Neural cell (in vitro differentiated cells): ENCODE measurements at regions not wholly inside any gene's neighbourhood (a gene's known extent, or its start where the extent isn't known, plus 50 kb on each side); places are given as distances from the start of the nearest gene placed in this dataset.

Experiments
- H2AFZ ChIP-seq: fragments of 200-600, 300-800 bp; sonication (generic), shearing (Covaris generic); 2 replicates; pipeline ENCODE4 v1.6.0; 2014; ENCODE audit warnings: low read depth, mild to moderate bottlenecking, antibody characterized with exemption, low read length, moderate library complexity
- H3F3A ChIP-seq: fragments of 200-600 bp; shearing (Covaris generic); 2 replicates; pipeline ENCODE4 v1.6.1; 2016; ENCODE audit warnings: mild to moderate bottlenecking, moderate library complexity, mixed read lengths, antibody characterized with exemption, low read length; ENCODE audit not compliant: insufficient read depth, poor library complexity, severe bottlenecking
- H3K27ac ChIP-seq: fragments of 200-600, 300-800 bp; sonication (generic), shearing (Covaris generic); 2 replicates; pipeline ENCODE4 v1.5.1; 2014; ENCODE audit warnings: mild to moderate bottlenecking, low read length, moderate library complexity
- H3K27me3 ChIP-seq: fragments of 300-800, 200-600 bp; sonication (generic), shearing (Covaris generic); 2 replicates; pipeline ENCODE4 v1.6.0; 2014; ENCODE audit warnings: mild to moderate bottlenecking, low read depth, low read length, moderate library complexity; ENCODE audit not compliant: insufficient read depth
- H3K36me3 ChIP-seq: fragments of 300-800, 200-600 bp; sonication (generic), shearing (Covaris generic); 2 replicates; pipeline ENCODE4 v1.5.1; 2014; ENCODE audit warnings: mild to moderate bottlenecking, antibody characterized with exemption, low read length, moderate library complexity; ENCODE audit not compliant: insufficient read depth
- H3K4me2 ChIP-seq: fragments of 300-800, 200-600 bp; sonication (generic), shearing (Covaris generic); 2 replicates; pipeline ENCODE4 v1.6.0; 2014; ENCODE audit warnings: mild to moderate bottlenecking, low read length
- H3K4me3 ChIP-seq: fragments of 300-800, 200-600 bp; sonication (generic), shearing (Covaris generic); 2 replicates; pipeline ENCODE4 v1.5.1; 2014; ENCODE audit warnings: mild to moderate bottlenecking, low read length, moderate library complexity
- H3K79me2 ChIP-seq: fragments of 200-600 bp; shearing (Covaris generic); replicated peaks from 2 replicates; pipeline ENCODE4 v1.6.0; 2014; ENCODE audit warnings: mild to moderate bottlenecking, low read length, moderate library complexity; ENCODE audit not compliant: insufficient read depth
- H3K9ac ChIP-seq: fragments of 300-800, 200-600 bp; sonication (generic), shearing (Covaris generic); 2 replicates; pipeline ENCODE4 v1.6.1; 2016; ENCODE audit warnings: mild to moderate bottlenecking, low read length, mixed read lengths
- H3K9me2 ChIP-seq: fragments of 200-600 bp; shearing (Covaris generic); 2 replicates; pipeline ENCODE4 v1.6.1; 2016; ENCODE audit warnings: mild to moderate bottlenecking, low read length, mixed read lengths; ENCODE audit not compliant: insufficient read depth
- H3K9me3 ChIP-seq: fragments of 200-600, 300-800 bp; sonication (generic), shearing (Covaris generic); 2 replicates; pipeline ENCODE4 v1.6.1; 2016; ENCODE audit warnings: mild to moderate bottlenecking, mixed run types, low read length, moderate library complexity, mixed read lengths
- H4K20me1 ChIP-seq: fragments of 200-600 bp; shearing (Covaris generic); 2 replicates; pipeline ENCODE4 v1.6.1; 2016; ENCODE audit warnings: mild to moderate bottlenecking, mixed run types; ENCODE audit not compliant: insufficient read depth
- CTCF ChIP-seq: fragments of 450-650 bp; IDR thresholded peaks from 2 replicates; pipeline ENCODE4 v1.5.1; 2014; ENCODE audit warnings: antibody characterized with exemption, mild to moderate bottlenecking, moderate library complexity; ENCODE audit not compliant: poor library complexity, severe bottlenecking
- EP300 ChIP-seq: fragments of 450-650 bp; conservative IDR thresholded peaks from 2 replicates; pipeline ENCODE4 v1.6.1; 2014; ENCODE audit warnings: antibody characterized with exemption, mild to moderate bottlenecking, moderate library complexity; ENCODE audit not compliant: poor library complexity, severe bottlenecking
- EZH2 ChIP-seq: fragments of 200-600, 300-800 bp; shearing (Covaris generic), sonication (generic); IDR thresholded peaks from 2 replicates; pipeline ENCODE4 v1.6.1; 2014; ENCODE audit warnings: antibody characterized with exemption, low read length, borderline replicate concordance, mild to moderate bottlenecking; ENCODE audit not compliant: insufficient read depth, poor library complexity, severe bottlenecking
- MXI1 ChIP-seq: fragments of 450-650 bp; conservative IDR thresholded peaks from 2 replicates; pipeline ENCODE4 v1.6.1; 2014; ENCODE audit warnings: antibody characterized with exemption, mild to moderate bottlenecking; ENCODE audit not compliant: poor library complexity, severe bottlenecking
- POLR2AphosphoS5 ChIP-seq: IDR thresholded peaks from 2 replicates; pipeline ENCODE4 v1.6.1; 2012
- RAD21 ChIP-seq: fragments of 450-650 bp; conservative IDR thresholded peaks from 2 replicates; pipeline ENCODE4 v1.6.1; 2014; ENCODE audit warnings: antibody characterized with exemption, mild to moderate bottlenecking, moderate library complexity
- REST ChIP-seq: IDR thresholded peaks from 2 replicates; pipeline ENCODE4 v1.6.1; 2012; ENCODE audit warnings: borderline replicate concordance
- SMC3 ChIP-seq: fragments of 450-650 bp; conservative IDR thresholded peaks from 2 replicates; pipeline ENCODE4 v1.6.1; 2014; ENCODE audit warnings: antibody characterized with exemption, mild to moderate bottlenecking, moderate library complexity; ENCODE audit not compliant: poor library complexity
- TAF1 ChIP-seq: IDR thresholded peaks from 2 replicates; pipeline ENCODE4 v1.6.1; 2012; ENCODE audit warnings: low read depth

GRCh38 chr6:79413562-79414002, 123.6 kb downstream of the LCA5 start:
- no peaks in the 10 kb centered on the region for H3K36me3 ChIP-seq
- H3K27ac ChIP-seq, result no peak overlapping the region
- H3K9me3 ChIP-seq, result no peaks in the 10 kb centered on the region
- H3K9me2 ChIP-seq, result no peaks in the 10 kb centered on the region
- no peak for TF ChIP-seq EZH2
- no peak for TF ChIP-seq EP300
- TF ChIP-seq POLR2AphosphoS5, result no peak
- no peak for TF ChIP-seq REST
- TF ChIP-seq TAF1, result no peak
- no peak for TF ChIP-seq MXI1
- no peak for TF ChIP-seq SMC3
- TF ChIP-seq CTCF, result no peak
- H3K4me2 ChIP-seq, result no peak overlapping the region
- H3K4me3 ChIP-seq, result no peak overlapping the region
- H3K27me3 ChIP-seq, result no peaks in the 10 kb centered on the region
- H3K9ac ChIP-seq, result no peak overlapping the region
- no peaks in the 10 kb centered on the region for H4K20me1 ChIP-seq
- no peaks in the 10 kb centered on the region for H3F3A ChIP-seq
- no peaks in the 10 kb centered on the region for H3K79me2 ChIP-seq
- H2AFZ ChIP-seq, result no peak overlapping the region

GRCh38 chr6:79410806-79411205, 126.4 kb downstream of the LCA5 start:
- Histone ChIP-seq H2AFZ (no peak overlapping the region), H3K9ac (no peak overlapping the region), H3K79me2 (no peaks in the 10 kb centered on the region), H3K9me3 (no peaks in the 10 kb centered on the region), H3K27me3 (no peaks in the 10 kb centered on the region), H3K27ac (no peak overlapping the region), H3F3A (no peaks in the 10 kb centered on the region), H3K4me3 (no peak overlapping the region), H3K36me3 (no peaks in the 10 kb centered on the region), H4K20me1 (no peaks in the 10 kb centered on the region), H3K9me2 (no peaks in the 10 kb centered on the region), H3K4me2 (no peak overlapping the region)
- TF ChIP-seq EP300, result no peak
- no peak for TF ChIP-seq MXI1
- TF ChIP-seq SMC3, result no peak
- TF ChIP-seq TAF1, result no peak
- no peak for TF ChIP-seq REST
- TF ChIP-seq RAD21, result no peak
- no peak for TF ChIP-seq POLR2AphosphoS5
- TF ChIP-seq CTCF, result no peak
- TF ChIP-seq EZH2, result no peak
